ENCODE measurements at regions not wholly inside any gene's neighbourhood (a gene's known extent, or its start where the extent isn't known, plus 50 kb on each side); places are given as distances from the start of the nearest gene placed in this dataset.

- H3K4me2 ChIP-seq (ENCODE audit: low read depth, low read length) = no peak overlapping the region
- no TSS peak for BruUV-seq (replicated peaks)
- H2AFZ ChIP-seq (ENCODE audit: low read length) = no peak overlapping the region
- ChIA-PET POLR2A (no interaction called here), CTCF (ENCODE audit: low intra/inter-chr PET ratio, low total read pairs) (no interaction called here)
- no peaks in the 10 kb centered on the region for H3K9me3 ChIP-seq (ENCODE audit: low read length)
- H3K27ac ChIP-seq (ENCODE audit: extremely low read length, insufficient read depth, low read length) = no peak overlapping the region
- FAIRE-seq (no peak), DNase-seq (ENCODE audit: low spot score) (no peak), ATAC-seq (no peak)
- in situ Hi-C loops (cut with HindIII; ENCODE audit: extremely low pct_ligation_motif_present, low pct_unique_long_range_greater_than_20kb) (no loop called here), intact Hi-C loops (cut with micrococcal nuclease; ENCODE audit: unreplicated experiment) (no loop called here)
- H4K20me1 ChIP-seq (ENCODE audit: insufficient read depth, low read length) = no peaks in the 10 kb centered on the region
- H3K27me3 ChIP-seq (ENCODE audit: control insufficient read depth in 1 of 2, insufficient read depth in 2 of 2, low read length in 2 of 2) = no peaks in the 10 kb centered on the region
- 3% methylated on average over 6 of the region's 6 CpGs for WGBS (ENCODE audit: low lambda C conversion rate)
- no peaks in the 10 kb centered on the region for H3K79me2 ChIP-seq (ENCODE audit: insufficient read depth, low read length)
- H3K4me1 ChIP-seq (ENCODE audit: insufficient read depth, low read length) = no peaks in the 10 kb centered on the region
- no peaks in the 10 kb centered on the region for H3K36me3 ChIP-seq (replicated peaks in 1 of 2; ENCODE audit: control insufficient read depth in 1 of 2, insufficient read depth in 2 of 2, low read length in 2 of 2)
- no peak overlapping the region for H3K9ac ChIP-seq (ENCODE audit: insufficient read depth, low read depth, low read length)
- H3K4me3 ChIP-seq (replicated peaks in 1 of 3; ENCODE audit: insufficient read depth in 1 of 3, low read depth in 2 of 3, low read length in 3 of 3) = no peak overlapping the region
- TF ChIP-seq AKAP8 (CRISPR knock-in tag; IDR thresholded peaks at IDR 0.05) (no peak), SRSF1 (optimal IDR thresholded peaks at IDR 0.05; ENCODE audit: low read depth, low read length) (no peak), ELF4 (CRISPR knock-in tag; IDR thresholded peaks at IDR 0.05; ENCODE audit: borderline replicate concordance) (no peak), MXD1 (CRISPR knock-in tag; IDR thresholded peaks at IDR 0.05) (no peak), KDM4B (CRISPR knock-in tag; IDR thresholded peaks at IDR 0.05) (no peak)
- TF ChIP-seq, protein P1, sequence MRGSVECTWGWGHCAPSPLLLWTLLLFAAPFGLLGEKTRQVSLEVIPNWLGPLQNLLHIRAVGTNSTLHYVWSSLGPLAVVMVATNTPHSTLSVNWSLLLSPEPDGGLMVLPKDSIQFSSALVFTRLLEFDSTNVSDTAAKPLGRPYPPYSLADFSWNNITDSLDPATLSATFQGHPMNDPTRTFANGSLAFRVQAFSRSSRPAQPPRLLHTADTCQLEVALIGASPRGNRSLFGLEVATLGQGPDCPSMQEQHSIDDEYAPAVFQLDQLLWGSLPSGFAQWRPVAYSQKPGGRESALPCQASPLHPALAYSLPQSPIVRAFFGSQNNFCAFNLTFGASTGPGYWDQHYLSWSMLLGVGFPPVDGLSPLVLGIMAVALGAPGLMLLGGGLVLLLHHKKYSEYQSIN (CRISPR knock-in tag; IDR thresholded peaks at IDR 0.05; ENCODE audit: borderline replicate concordance) = no peak
Observed at GRCh38 chr6:121516331-121516730, 80.9 kb downstream of the GJA1 start.

DNA sequence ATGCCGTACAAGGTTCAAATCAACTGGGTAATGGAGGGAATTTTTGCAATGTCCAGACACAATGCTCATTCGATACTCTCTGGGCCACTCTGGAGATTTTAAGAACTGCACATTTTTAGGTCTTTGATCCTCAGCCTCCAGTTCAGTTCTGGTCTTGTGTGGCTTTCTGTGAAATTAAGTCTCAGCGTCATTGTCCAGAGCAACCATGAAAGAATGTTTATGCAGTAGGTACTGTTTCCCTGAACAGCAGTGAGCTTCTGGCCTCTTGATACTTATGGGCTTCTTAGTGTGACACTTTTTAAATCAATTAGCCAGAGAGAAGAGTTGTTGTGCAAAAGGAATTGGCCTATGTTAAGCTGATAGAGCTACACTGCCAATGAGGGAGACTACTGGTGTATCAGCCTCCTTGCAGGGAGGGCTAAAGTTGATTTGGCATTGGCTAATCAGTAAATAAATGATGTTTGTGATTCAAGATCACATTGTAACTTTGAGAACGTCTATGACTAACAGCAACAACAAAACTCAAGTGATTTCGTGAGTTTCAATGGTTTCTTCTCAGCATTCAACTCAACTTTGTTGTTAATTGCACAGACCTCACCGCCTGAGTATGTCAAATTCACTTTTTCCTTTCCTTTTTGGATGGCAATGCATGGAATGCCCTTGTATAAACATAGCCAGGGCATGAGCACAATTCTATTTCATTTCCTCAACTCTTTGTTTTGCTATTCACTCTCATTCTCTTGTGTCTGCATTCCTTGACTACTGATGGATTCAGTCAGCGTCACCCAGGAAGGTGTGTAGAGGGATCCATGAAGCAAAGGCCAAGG lies 85.1 kb downstream of the GJA1 start:
- ChIA-PET POLR2A (no interaction called here), CTCF (ENCODE audit: low intra/inter-chr PET ratio, low total read pairs) (no interaction called here)
- H3K4me2 ChIP-seq (ENCODE audit: low read depth, low read length) = no peak overlapping the region
- no peaks in the 10 kb centered on the region for H3K27me3 ChIP-seq (ENCODE audit: control insufficient read depth in 1 of 2, insufficient read depth in 2 of 2, low read length in 2 of 2)
- BruUV-seq (replicated peaks) = no TSS peak
- H3K9ac ChIP-seq (ENCODE audit: insufficient read depth, low read depth, low read length) = no peak overlapping the region
- no peaks in the 10 kb centered on the region for H3K9me3 ChIP-seq (ENCODE audit: low read length)
- H3K36me3 ChIP-seq (replicated peaks in 1 of 2; ENCODE audit: control insufficient read depth in 1 of 2, insufficient read depth in 2 of 2, low read length in 2 of 2) = no peaks in the 10 kb centered on the region
- DNase-seq (ENCODE audit: low spot score) (no peak), FAIRE-seq (no peak), ATAC-seq (no peak)
- H3K4me3 ChIP-seq (replicated peaks in 1 of 3; ENCODE audit: insufficient read depth in 1 of 3, low read depth in 2 of 3, low read length in 3 of 3) = no peak overlapping the region
- no peaks in the 10 kb centered on the region for H4K20me1 ChIP-seq (ENCODE audit: insufficient read depth, low read length)
- no peak overlapping the region for H2AFZ ChIP-seq (ENCODE audit: low read length)
- TF ChIP-seq ZBTB4 (CRISPR knock-in tag; IDR thresholded peaks at IDR 0.05; ENCODE audit: borderline replicate concordance) (no peak), POGZ (CRISPR knock-in tag; IDR thresholded peaks at IDR 0.05) (no peak)
- no peaks in the 10 kb centered on the region for H3K4me1 ChIP-seq (ENCODE audit: insufficient read depth, low read length)
- 10% methylated on average over 7 of the region's 7 CpGs for WGBS (ENCODE audit: low lambda C conversion rate)
- intact Hi-C loops (cut with micrococcal nuclease; ENCODE audit: unreplicated experiment) (no loop called here), in situ Hi-C loops (cut with HindIII; ENCODE audit: extremely low pct_ligation_motif_present, low pct_unique_long_range_greater_than_20kb) (no loop called here)
- no peaks in the 10 kb centered on the region for H3K79me2 ChIP-seq (ENCODE audit: insufficient read depth, low read length)
- H3K27ac ChIP-seq (ENCODE audit: extremely low read length, insufficient read depth, low read length) = no peak overlapping the region
